Lung (tissue), 11 donors: ENCODE measurements at regions not wholly inside any gene's neighbourhood (a gene's known extent, or its start where the extent isn't known, plus 50 kb on each side); places are given as distances from the start of the nearest gene placed in this dataset.
A peak's percentile ranks its signal among the peaks of the same experiment; 100 is the strongest.
"Not testable (repeated sequence)": the region's sequence is repeated elsewhere in the genome, so short reads cannot be mapped to it uniquely, and the experiment has no call there.

Experiments used
- ATAC-seq: fragments of 200-7000 bp; cut with Tn5 transposase; one replicate; pipeline ENCODE4 v1.9.1; 2020; ENCODE audit warnings: moderate number of reproducible peaks; ENCODE audit not compliant: insufficient read depth, low FRiP score
- DNase-seq, 3 donors: peaks; one replicate each; pipeline ENCODE4 v3.0.0-alpha.2; 2013 to 2017
- H3K27ac ChIP-seq, 2 donors: one replicate each; pipeline ENCODE4 v1.5.1; 2013; ENCODE audit warnings: mild to moderate bottlenecking in 2 of 2, moderate library complexity in 2 of 2, control low read depth in 1 of 2, inconsistent platforms in 1 of 2, low read depth in 1 of 2, low read length in 1 of 2
- H3K27me3 ChIP-seq, 3 donors: one replicate each; pipeline ENCODE4 v1.5.1; 2013; ENCODE audit warnings: low read length in 2 of 3; ENCODE audit not compliant: control insufficient read depth in 3 of 3, insufficient read depth in 3 of 3
- H3K36me3 ChIP-seq, 4 donors: one replicate each; pipeline ENCODE4 v1.5.1; 2013; ENCODE audit warnings: low read length in 4 of 4, mild to moderate bottlenecking in 1 of 4, moderate library complexity in 1 of 4; ENCODE audit not compliant: control insufficient read depth in 4 of 4, insufficient read depth in 4 of 4
- H3K4me1 ChIP-seq, 5 donors: one replicate each; pipeline ENCODE4 v1.5.1; 2013; ENCODE audit warnings: low read length in 5 of 5, mild to moderate bottlenecking in 2 of 5, moderate library complexity in 1 of 5; ENCODE audit not compliant: control insufficient read depth in 5 of 5, insufficient read depth in 5 of 5
- H3K4me3 ChIP-seq: one replicate; pipeline ENCODE4 v1.5.1; 2013; ENCODE audit warnings: mild to moderate bottlenecking, control low read depth, moderate library complexity
- H3K9ac ChIP-seq, 2 donors: one replicate each; pipeline ENCODE4 v1.5.1; 2013; ENCODE audit warnings: low read length in 2 of 2, control low read depth in 1 of 2; ENCODE audit not compliant: insufficient read depth in 1 of 2
- H3K9me3 ChIP-seq, 4 donors: one replicate each; pipeline ENCODE4 v1.5.1; 2013; ENCODE audit warnings: low read length in 3 of 4, mild to moderate bottlenecking in 1 of 4, moderate library complexity in 1 of 4; ENCODE audit not compliant: control insufficient read depth in 4 of 4, insufficient read depth in 3 of 4
- whole genome bisulfite sequencing, 2 donors: extraction: QIAGEN DNeasy Blood & Tissue Kit; methylation state at CpG; one replicate each; pipeline ENCODE4 v1.1.7; 2013; 5-methylcytosine and 5-hydroxymethylcytosine counted together
- TF ChIP-seq, protein P1 (sequence below): IDR thresholded peaks from 2 replicates; pipeline ENCODE4 v1.5.1; 2012; ENCODE audit warnings: mild to moderate bottlenecking; ENCODE audit errors: control extremely low read depth, extremely low read depth
- donor health status: control.
- donor health status: control.
- donor health status: Bipolar disorder and iron deficiency.
- donor health status: healthy.
- donor health status: DM: yes; HTN: yes; CAD: no.

- H3K27me3 ChIP-seq, result no peaks in the 10 kb centered on the region
- H3K27ac ChIP-seq, result no peak overlapping the region
- DNase-seq (peak in 2 of 3 donors; percentile 67 to 71), ATAC-seq (no peak)
- peak overlapping the region in 1 of 2 donors; percentile 71 for H3K9ac ChIP-seq
- H3K9me3 ChIP-seq, result no peaks in the 10 kb centered on the region
- WGBS, 2 donors, result 75 to 84% methylated on average over 7 of the region's 7 CpGs
- H3K36me3 ChIP-seq, result no peaks in the 10 kb centered on the region
- TF ChIP-seq, protein P1, sequence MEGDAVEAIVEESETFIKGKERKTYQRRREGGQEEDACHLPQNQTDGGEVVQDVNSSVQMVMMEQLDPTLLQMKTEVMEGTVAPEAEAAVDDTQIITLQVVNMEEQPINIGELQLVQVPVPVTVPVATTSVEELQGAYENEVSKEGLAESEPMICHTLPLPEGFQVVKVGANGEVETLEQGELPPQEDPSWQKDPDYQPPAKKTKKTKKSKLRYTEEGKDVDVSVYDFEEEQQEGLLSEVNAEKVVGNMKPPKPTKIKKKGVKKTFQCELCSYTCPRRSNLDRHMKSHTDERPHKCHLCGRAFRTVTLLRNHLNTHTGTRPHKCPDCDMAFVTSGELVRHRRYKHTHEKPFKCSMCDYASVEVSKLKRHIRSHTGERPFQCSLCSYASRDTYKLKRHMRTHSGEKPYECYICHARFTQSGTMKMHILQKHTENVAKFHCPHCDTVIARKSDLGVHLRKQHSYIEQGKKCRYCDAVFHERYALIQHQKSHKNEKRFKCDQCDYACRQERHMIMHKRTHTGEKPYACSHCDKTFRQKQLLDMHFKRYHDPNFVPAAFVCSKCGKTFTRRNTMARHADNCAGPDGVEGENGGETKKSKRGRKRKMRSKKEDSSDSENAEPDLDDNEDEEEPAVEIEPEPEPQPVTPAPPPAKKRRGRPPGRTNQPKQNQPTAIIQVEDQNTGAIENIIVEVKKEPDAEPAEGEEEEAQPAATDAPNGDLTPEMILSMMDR, result no peak
- H3K4me1 ChIP-seq, result peaks cover 0 to 30% (median 7%) of the 10 kb centered on the region in 5 donors
- no peak overlapping the region for H3K4me3 ChIP-seq
These were observed 340.6 kb upstream of the SASH1 start for GRCh38 chr6:148001844-148002642.

DNA sequence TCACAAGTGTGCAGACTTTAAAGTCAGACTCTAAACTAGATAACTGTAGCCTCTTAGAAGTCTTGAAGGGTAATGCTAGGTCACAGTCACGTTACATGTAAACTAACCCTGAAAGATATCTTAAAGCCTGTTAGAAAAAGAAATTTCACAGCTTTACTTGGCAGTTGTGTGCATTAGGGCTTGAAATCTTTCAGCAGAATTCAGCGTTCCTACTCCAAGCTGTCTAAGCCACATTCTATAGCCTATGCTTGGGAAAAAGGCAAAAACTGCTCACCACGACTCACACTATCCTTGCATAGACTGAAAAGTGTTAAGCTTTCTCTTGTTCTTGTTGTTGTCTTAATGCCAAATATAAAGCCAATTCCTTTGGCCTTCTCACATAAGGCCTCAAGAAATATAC, 338.0 kb upstream of the SASH1 start:
- no peak for ATAC-seq
- WGBS, 2 donors, result 83 to 85% methylated on average over 3 of the region's 3 CpGs
- DNase-seq, result peak in 2 of 3 donors; percentile 42 to 59
- Histone ChIP-seq H3K27me3 (no peaks in the 10 kb centered on the region), H3K9me3 (no peaks in the 10 kb centered on the region), H3K27ac (no peak overlapping the region), H3K4me3 (no peak overlapping the region), H3K9ac (no peak overlapping the region), H3K36me3 (no peaks in the 10 kb centered on the region), H3K4me1 (peaks cover 0 to 30% (median 7%) of the 10 kb centered on the region in 5 donors)
- TF ChIP-seq, protein P1, result no peak

DNA sequence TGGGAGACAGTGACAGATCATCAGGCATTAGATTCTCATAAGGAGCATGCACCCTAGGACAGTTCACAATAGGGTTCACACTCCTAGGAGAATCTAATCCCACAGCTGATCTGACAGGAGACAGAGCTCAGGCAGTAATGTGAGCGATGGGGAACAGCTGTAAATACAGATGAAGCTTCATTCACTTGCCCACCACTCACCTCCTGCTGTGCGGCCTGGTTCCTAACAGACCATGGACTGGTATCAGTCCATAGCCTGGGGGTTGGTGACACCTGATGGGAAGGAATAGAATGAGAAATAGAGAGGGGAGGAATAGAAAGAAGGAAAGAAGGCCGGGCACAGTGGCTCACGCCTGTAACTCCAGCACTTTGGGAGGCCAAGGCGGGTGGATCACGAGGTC, 336.8 kb upstream of the SASH1 start:
- no peak for ATAC-seq
- Histone ChIP-seq H3K4me3 (no peak overlapping the region), H3K27ac (no peak overlapping the region), H3K4me1 (peaks cover 0 to 30% (median 7%) of the 10 kb centered on the region in 5 donors), H3K9ac (no peak overlapping the region), H3K9me3 (peaks cover 0 to 6% (median 3%) of the 10 kb centered on the region in 4 donors), H3K27me3 (no peaks in the 10 kb centered on the region), H3K36me3 (no peaks in the 10 kb centered on the region)
- 85 to 95% methylated on average over 6 of the region's 6 CpGs for WGBS, 2 donors
- no peak for DNase-seq
- TF ChIP-seq, protein P1, result no peak

DNA sequence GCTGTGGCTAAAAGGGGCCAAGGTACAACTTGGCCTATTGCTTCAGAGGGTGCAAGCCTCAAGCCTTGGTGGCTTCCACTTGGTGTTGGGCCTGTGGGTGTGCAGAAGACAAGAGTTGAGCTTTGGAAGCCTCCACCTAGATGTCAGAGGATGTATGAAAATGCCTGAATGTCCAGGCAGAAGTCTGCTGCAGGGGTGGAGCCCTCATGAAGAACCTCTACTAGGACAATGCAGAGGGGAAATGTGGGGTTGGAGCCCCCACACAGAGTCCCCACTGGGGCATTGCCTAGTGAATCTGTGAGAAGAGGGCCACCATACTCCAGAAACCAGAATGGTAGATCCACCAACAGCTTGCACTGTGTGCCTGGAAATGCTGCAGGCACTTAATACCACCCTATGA, 332.1 kb upstream of the SASH1 start:
- not testable (repeated sequence) for DNase-seq, H3K27ac ChIP-seq, H3K27me3 ChIP-seq, H3K36me3 ChIP-seq, H3K9ac ChIP-seq, ATAC-seq, H3K9me3 ChIP-seq, H3K4me3 ChIP-seq
- H3K4me1 ChIP-seq, result peaks cover 0 to 12% (median 0%) of the 10 kb centered on the region in 5 donors
